Fibroblast of the aortic adventitia (primary cell): ENCODE measurements at regions not wholly inside any gene's neighbourhood (a gene's known extent, or its start where the extent isn't known, plus 50 kb on each side); places are given as distances from the start of the nearest gene placed in this dataset.
A peak's percentile ranks its signal among the peaks of the same experiment; 100 is the strongest.

Experiments
- DNase-seq: peaks from one replicate; pipeline ENCODE4 v3.0.0-alpha.2; 2010; ENCODE audit warnings: low read depth
- H3K4me3 ChIP-seq: 2 replicates; pipeline ENCODE4 v1.5.1; 2011; ENCODE audit warnings: low read depth, mild to moderate bottlenecking, control low read depth, low read length, moderate library complexity
- CTCF ChIP-seq: IDR thresholded peaks from 2 replicates; pipeline ENCODE4 v1.5.1; 2011; ENCODE audit warnings: mild to moderate bottlenecking, low read length, control low read depth, inconsistent platforms; ENCODE audit not compliant: insufficient read depth

GRCh38 chr1:209104646-209105045 is 478.9 kb upstream of the CAMK1G start:
- no peak overlapping the region for H3K4me3 ChIP-seq
- no peak for TF ChIP-seq CTCF
- DNase-seq, result no peak

DNA sequence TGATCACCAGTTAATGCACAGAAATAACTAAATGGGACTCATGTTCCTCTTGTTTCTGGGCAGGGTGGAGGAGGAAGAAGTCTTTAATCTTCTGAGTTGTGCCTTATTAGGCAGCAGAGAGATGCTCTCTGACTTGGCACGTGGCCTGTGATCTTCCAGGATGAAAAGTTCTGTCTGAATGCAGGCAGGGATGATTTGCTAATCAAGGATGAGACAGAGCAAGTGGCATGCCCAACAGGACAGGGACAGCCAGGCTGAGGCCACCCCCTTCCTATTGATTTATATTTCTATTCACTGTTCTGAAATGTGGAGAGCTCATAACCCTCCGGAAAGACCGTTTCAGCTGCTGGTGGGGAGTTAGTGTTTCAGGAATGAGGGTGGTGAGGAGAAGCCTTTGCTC is 477.8 kb upstream of the CAMK1G start:
- no peak for TF ChIP-seq CTCF
- DNase-seq, result no peak
- H3K4me3 ChIP-seq, result no peak overlapping the region

DNA sequence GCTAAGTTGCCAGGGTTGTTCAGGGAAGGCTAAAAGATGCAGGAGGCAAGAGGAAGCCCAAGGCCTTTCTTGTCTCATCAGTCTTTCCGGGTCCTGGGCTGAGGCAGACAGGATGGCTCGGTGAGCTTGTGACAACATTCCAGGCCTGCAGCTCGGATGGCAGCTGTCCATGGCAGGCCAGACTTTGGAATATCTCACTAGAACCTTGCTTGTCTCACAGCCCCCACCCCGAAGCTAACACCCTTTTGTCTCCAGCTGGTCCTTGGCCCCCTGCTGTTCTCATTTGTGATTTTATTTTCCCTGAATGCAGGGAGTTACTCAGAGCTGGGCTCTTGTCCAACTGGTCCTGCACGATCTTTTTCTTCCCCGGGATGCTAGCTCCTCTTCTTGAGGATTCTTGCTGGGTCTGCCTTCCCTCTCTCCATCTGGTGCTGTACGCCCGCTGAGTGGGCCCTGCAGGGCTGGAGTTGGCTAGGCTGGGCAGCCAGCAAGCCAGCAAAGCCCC is 477.2 kb upstream of the CAMK1G start:
- TF ChIP-seq CTCF, result peak; percentile 34
- no peak overlapping the region for H3K4me3 ChIP-seq
- DNase-seq, result peak; percentile 52

DNA sequence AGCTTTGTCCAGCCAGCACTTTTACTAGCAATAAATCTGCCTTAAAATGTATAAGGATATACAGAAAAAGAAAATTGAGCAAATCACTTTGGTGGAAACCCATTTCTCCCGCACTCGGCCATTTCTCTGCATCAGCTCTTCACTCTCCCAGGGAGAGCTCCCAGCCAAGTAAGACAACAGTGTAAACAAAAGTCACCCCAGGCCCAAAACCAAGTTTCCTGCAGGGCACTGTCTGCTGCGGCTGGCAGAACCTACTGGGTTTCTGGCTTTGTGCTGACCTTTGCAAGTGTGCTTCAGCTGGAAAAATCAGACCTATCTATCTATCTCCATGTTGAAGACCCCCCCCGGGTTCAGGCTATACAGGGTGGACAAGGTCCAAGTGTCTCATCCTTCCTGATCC is 476.7 kb upstream of the CAMK1G start:
- DNase-seq, result no peak
- H3K4me3 ChIP-seq, result no peak overlapping the region
- no peak for TF ChIP-seq CTCF

DNA sequence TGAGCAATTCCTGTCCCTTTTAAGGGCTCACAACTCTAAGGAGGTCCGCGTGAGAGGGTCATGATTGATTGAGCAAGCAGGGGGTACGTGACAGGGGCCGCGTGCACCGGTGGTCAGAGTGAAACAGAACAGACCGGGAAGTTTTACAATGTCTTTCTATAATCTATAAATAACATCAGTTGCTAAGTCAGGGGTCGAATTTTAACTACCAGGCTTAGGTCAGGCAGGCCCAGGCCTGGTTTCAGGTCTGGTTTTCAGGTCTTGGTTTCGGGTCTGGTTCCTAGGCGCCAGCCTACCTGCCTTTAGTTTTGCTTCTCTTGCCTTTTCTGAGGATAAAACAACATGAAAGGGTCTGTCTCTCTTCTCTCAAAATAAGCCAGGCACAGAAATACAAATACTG is 476.0 kb upstream of the CAMK1G start:
- DNase-seq, result no peak
- no peak for TF ChIP-seq CTCF
- H3K4me3 ChIP-seq, result no peak overlapping the region

DNA sequence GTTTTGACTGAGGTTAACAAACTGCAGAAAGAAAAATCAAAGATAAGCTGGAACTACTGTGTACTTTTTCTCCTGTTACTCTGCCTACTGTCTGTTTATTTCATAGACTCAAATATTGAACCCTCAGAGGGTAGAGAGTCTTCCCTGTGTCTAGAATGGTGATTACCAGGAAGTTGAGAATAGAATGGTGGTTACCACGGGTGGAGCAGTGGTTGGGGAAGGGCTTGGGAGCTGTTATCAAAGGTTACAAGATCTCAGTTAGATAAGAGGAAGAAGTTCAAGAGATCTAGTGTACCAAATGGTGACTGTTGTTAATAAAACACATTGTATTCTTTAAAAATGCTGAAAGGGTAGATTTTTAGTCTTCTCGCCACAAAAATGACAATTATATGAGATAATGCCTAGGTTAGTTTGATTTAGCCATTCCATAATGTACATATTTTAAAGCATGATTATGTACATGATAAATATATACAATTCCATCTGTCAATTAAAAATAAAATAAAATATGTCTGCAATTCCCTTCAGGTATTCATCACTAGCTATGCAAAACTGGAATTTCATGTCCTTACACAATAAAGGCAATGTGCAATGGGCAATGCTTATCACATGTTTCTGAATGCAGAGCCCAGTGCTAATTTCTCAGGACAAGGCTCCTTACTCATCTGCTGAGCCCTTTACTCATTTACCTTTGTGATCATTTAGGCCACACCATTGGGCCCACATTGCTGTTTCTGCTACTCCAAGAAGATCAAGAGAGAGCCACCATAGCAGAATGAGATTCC is 474.3 kb upstream of the CAMK1G start:
- H3K4me3 ChIP-seq, result no peak overlapping the region
- no peak for TF ChIP-seq CTCF
- DNase-seq, result no peak

DNA sequence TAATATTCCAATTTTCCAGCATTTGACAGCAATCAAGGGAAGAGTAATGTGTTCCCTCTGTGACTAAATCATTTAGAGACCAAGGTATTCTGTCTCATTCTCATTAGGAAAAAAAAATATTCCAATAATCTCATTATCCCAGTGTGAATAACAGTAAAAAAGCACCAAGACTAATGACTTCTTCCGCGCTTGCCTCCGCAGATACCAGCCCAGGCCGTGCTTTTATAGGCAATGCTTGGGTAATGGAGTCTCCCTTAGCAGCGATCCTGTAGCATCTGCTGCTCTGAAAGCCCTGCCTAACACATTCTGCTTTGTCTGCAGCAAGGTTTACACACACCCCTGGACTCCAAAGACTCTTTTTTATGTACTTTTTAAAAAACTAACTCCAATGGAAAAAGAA is 470.0 kb upstream of the CAMK1G start:
- no peak overlapping the region for H3K4me3 ChIP-seq
- TF ChIP-seq CTCF, result no peak
- no peak for DNase-seq
